ENCODE measurements at regions not wholly inside any gene's neighbourhood (a gene's known extent, or its start where the extent isn't known, plus 50 kb on each side); places are given as distances from the start of the nearest gene placed in this dataset.

GRCh38 chr5:118597543-118597942 lies 390.8 kb downstream of the DTWD2 start:
- H3K27ac ChIP-seq (ENCODE audit: insufficient read depth, low read depth, low read length), result no peak overlapping the region
- no TSS peak for BruUV-seq (replicated peaks)
- no peak for DNase-seq (ENCODE audit: low read depth, low spot score)
- FAIRE-seq, result no peak
- H3K4me2 ChIP-seq (ENCODE audit: insufficient read depth, low read length), result no peak overlapping the region
- no peak overlapping the region for H2AFZ ChIP-seq (ENCODE audit: low read depth, low read length)
- no peaks in the 10 kb centered on the region for H3K27me3 ChIP-seq (ENCODE audit: control insufficient read depth in 2 of 2, insufficient read depth in 2 of 2, low read length in 2 of 2)
- H3K9ac ChIP-seq (replicated peaks; ENCODE audit: extremely low read depth, insufficient read depth, low read length), result no peak overlapping the region
- H3K9me3 ChIP-seq (replicated peaks; ENCODE audit: control insufficient read depth, insufficient read depth, low read length), result no peaks in the 10 kb centered on the region
- dilution Hi-C loops (cut with MboI; ENCODE audit: extremely low pct_ligation_motif_present, low sequenced_read_pairs), result no loop called here
- ChIA-PET CTCF (no interaction called here), POLR2A (no interaction called here)
- no peak overlapping the region for H3K4me3 ChIP-seq (replicated peaks in 1 of 3; ENCODE audit: insufficient read depth in 1 of 3, low read depth in 1 of 3, low read length in 3 of 3)
- H3K79me2 ChIP-seq (ENCODE audit: control insufficient read depth, insufficient read depth, low read length), result no peaks in the 10 kb centered on the region
- TF ChIP-seq POLR2AphosphoS5 (IDR thresholded peaks at IDR 0.05; ENCODE audit: insufficient read depth, low read depth, low read length) (no peak), FOS (IDR thresholded peaks at IDR 0.05; ENCODE audit: borderline replicate concordance, insufficient read depth, low read length) (no peak), GATA2 (IDR thresholded peaks at IDR 0.05; ENCODE audit: insufficient read depth, insufficient read length, low read depth, low read length) (no peak), POLR2A (IDR thresholded peaks at IDR 0.05; ENCODE audit: low read depth, low read length) (no peak), MAX (IDR thresholded peaks at IDR 0.05; ENCODE audit: insufficient read depth, insufficient read length) (no peak), MYC (IDR thresholded peaks at IDR 0.05; ENCODE audit: low read depth, low read length) (no peak), CTCF (IDR thresholded peaks at IDR 0.05; ENCODE audit: extremely low read depth in 1 of 2, insufficient read depth in 1 of 2, low read depth in 1 of 2, low read length in 2 of 2) (no peak), JUN (IDR thresholded peaks at IDR 0.05; ENCODE audit: borderline replicate concordance, insufficient read depth, insufficient read length, low read depth) (no peak), EZH2 (IDR thresholded peaks at IDR 0.05; ENCODE audit: borderline replicate concordance, low read depth, low read length, severe bottlenecking) (no peak)
- H4K20me1 ChIP-seq (replicated peaks; ENCODE audit: control insufficient read depth, extremely low read depth, insufficient read depth, low read length), result no peaks in the 10 kb centered on the region
- H3K9me1 ChIP-seq (replicated peaks; ENCODE audit: control insufficient read depth, extremely low read depth, insufficient read depth, low read length), result no peaks in the 10 kb centered on the region
- H3K36me3 ChIP-seq (ENCODE audit: control insufficient read depth in 2 of 2, extremely low read depth in 1 of 2, insufficient read depth in 2 of 2, low read length in 2 of 2), result no peaks in the 10 kb centered on the region
- intact Hi-C loops (cut with micrococcal nuclease), result no loop called here
- no peaks in the 10 kb centered on the region for H3K4me1 ChIP-seq (ENCODE audit: control insufficient read depth, extremely low read depth, insufficient read depth, low read length)
